Adrenal gland (tissue), 5 donors: ENCODE measurements at regions not wholly inside any gene's neighbourhood (a gene's known extent, or its start where the extent isn't known, plus 50 kb on each side); places are given as distances from the start of the nearest gene placed in this dataset.

Source experiments
- POLR2A ChIP-seq, 2 donors: fragments of 450-650 bp; IDR thresholded peaks; one replicate each; pipeline ENCODE4 v1.6.1; 2017; ENCODE audit warnings: antibody characterized with exemption in 2 of 2, mild to moderate bottlenecking in 2 of 2, moderate library complexity in 1 of 2
- TF ChIP-seq, protein P1 (sequence below), 6 experiments: fragments of 450-650 bp in 4 of 6; fragments of 200-600 bp in 2 of 6; sonication (generic) in 1 of 6; IDR thresholded peaks; 1 replicate in 5 of 6; 2 replicates in 1 of 6; pipeline versions ENCODE4 v1.5.1 to v1.8.0; 2016 to 2021; ENCODE audit warnings: antibody characterized with exemption in 6 of 6, mild to moderate bottlenecking in 2 of 6, moderate library complexity in 1 of 6
- donor health status: DM: no; HTN: no; CAD: no.

- TF ChIP-seq POLR2A (IDR thresholded peaks at IDR 0.05), result no peak
- TF ChIP-seq, protein P1, sequence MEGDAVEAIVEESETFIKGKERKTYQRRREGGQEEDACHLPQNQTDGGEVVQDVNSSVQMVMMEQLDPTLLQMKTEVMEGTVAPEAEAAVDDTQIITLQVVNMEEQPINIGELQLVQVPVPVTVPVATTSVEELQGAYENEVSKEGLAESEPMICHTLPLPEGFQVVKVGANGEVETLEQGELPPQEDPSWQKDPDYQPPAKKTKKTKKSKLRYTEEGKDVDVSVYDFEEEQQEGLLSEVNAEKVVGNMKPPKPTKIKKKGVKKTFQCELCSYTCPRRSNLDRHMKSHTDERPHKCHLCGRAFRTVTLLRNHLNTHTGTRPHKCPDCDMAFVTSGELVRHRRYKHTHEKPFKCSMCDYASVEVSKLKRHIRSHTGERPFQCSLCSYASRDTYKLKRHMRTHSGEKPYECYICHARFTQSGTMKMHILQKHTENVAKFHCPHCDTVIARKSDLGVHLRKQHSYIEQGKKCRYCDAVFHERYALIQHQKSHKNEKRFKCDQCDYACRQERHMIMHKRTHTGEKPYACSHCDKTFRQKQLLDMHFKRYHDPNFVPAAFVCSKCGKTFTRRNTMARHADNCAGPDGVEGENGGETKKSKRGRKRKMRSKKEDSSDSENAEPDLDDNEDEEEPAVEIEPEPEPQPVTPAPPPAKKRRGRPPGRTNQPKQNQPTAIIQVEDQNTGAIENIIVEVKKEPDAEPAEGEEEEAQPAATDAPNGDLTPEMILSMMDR (IDR thresholded peaks at IDR 0.05), result no peak
Observed at GRCh38 chr13:111511219-111511732, 190.8 kb downstream of the TEX29 start.
